ENCODE measurements at regions not wholly inside any gene's neighbourhood (a gene's known extent, or its start where the extent isn't known, plus 50 kb on each side); places are given as distances from the start of the nearest gene placed in this dataset.

DNA sequence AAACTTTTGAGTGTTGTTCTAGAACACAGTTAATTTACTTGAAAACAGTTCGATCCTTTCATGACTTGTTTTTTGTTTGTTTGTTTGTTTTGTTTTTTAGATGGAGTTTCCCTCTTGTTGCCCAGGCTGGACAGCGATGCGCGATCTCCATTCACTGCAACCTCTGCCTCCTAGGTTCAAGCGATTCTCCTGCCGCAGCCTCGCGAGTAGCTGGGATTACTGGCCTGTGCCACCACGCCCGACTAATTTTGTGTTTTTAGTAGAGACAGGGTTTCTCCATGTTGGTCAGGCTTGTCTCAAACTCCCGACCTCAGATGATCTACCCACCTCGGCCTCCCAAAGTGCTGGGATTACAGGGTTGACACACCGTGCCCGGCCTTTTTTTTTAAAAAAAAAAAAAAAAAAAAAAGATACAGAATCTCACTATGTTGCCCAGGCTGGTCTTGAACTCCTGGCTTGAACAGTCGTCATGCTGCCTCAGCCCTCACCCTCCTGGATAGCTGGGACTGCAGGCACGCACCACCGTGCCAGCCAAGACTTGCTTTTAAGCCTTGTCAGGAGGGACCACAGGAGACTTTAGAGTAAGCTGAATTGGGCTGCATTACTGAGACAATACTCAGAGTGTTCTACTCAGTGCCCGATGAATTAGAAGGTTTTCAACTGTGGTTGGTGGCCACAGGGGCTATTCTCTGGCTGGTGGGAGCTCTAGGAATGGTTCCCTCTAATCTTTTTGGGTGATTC, 76.7 kb upstream of the SLC22A16 start:
- TF ChIP-seq, protein P1, sequence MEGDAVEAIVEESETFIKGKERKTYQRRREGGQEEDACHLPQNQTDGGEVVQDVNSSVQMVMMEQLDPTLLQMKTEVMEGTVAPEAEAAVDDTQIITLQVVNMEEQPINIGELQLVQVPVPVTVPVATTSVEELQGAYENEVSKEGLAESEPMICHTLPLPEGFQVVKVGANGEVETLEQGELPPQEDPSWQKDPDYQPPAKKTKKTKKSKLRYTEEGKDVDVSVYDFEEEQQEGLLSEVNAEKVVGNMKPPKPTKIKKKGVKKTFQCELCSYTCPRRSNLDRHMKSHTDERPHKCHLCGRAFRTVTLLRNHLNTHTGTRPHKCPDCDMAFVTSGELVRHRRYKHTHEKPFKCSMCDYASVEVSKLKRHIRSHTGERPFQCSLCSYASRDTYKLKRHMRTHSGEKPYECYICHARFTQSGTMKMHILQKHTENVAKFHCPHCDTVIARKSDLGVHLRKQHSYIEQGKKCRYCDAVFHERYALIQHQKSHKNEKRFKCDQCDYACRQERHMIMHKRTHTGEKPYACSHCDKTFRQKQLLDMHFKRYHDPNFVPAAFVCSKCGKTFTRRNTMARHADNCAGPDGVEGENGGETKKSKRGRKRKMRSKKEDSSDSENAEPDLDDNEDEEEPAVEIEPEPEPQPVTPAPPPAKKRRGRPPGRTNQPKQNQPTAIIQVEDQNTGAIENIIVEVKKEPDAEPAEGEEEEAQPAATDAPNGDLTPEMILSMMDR (IDR thresholded peaks at IDR 0.05), result no peak
- ATAC-seq (ENCODE audit: insufficient number of reproducible peaks, low FRiP score, low read depth) (no peak), DNase-seq (ENCODE audit: low spot score) (no peak)
- no peaks in the 10 kb centered on the region for H3K27me3 ChIP-seq (replicated peaks; ENCODE audit: insufficient read depth)
- H3K4me3 ChIP-seq, result no peak overlapping the region
- H3K27ac ChIP-seq, result no peak overlapping the region
- no peaks in the 10 kb centered on the region for H3K4me1 ChIP-seq (ENCODE audit: control insufficient read depth in 1 of 2, low read depth in 2 of 2)
- no peaks in the 10 kb centered on the region for H3K36me3 ChIP-seq
- H3K9me3 ChIP-seq, result no peaks in the 10 kb centered on the region

DNA sequence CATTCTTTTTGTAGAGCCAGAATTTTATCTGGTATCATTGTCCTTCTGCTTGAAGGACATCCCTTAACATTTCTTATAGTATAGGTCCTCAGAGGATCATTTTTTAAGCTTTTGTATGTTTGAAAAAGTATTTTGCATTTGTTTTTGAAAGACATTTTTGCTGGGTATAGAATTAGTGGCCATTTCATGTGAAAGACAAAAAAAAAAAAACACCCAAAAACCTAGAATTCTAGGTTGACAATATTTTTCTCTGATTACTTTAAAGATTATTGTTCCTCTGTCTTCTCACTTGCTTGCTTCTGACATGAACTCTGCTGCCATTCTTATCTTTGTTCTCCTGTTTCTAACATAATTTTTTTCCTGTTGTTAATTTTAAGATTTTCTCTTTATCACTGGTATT, 75.7 kb upstream of the SLC22A16 start:
- TF ChIP-seq, protein P1 (IDR thresholded peaks at IDR 0.05), result no peak
- DNase-seq (ENCODE audit: low spot score) (no peak), ATAC-seq (ENCODE audit: insufficient number of reproducible peaks, low FRiP score, low read depth) (no peak)

DNA sequence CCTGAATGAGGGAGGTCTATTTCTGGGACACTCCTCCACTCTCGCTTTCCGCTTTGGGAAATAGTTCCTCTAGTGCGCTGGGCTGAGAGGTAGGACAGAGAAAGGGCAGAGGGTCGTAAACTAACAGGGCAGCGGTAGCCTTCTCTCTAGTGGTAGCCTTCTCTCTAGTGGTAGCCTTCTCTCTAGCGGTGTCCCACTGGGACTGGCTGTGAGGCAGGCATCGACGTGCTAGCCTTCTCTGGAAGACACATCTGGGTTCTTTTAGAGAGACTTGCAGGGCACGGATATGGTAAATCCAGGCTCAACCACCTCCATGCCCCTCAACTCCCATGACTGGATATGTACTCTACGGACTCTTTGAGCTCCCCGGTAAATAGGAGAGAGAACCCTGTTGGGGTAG, 74.7 kb upstream of the SLC22A16 start:
- DNase-seq (ENCODE audit: low spot score) (no peak), ATAC-seq (ENCODE audit: insufficient number of reproducible peaks, low FRiP score, low read depth) (no peak)
- no peaks in the 10 kb centered on the region for H3K36me3 ChIP-seq
- H3K4me1 ChIP-seq (ENCODE audit: control insufficient read depth in 1 of 2, low read depth in 2 of 2), result no peaks in the 10 kb centered on the region
- TF ChIP-seq, protein P1 (IDR thresholded peaks at IDR 0.05), result no peak
- H3K9me3 ChIP-seq, result no peaks in the 10 kb centered on the region
- H3K27me3 ChIP-seq (replicated peaks; ENCODE audit: insufficient read depth), result no peaks in the 10 kb centered on the region
- no peak overlapping the region for H3K4me3 ChIP-seq
- H3K27ac ChIP-seq, result no peak overlapping the region

More for the DNA sequence above, 75.7 kb upstream of the SLC22A16 start:
- Histone ChIP-seq H3K9me3 (no peaks in the 10 kb centered on the region), H3K36me3 (no peaks in the 10 kb centered on the region), H3K27ac (no peak overlapping the region), H3K27me3 (replicated peaks; ENCODE audit: insufficient read depth) (no peaks in the 10 kb centered on the region), H3K4me1 (ENCODE audit: control insufficient read depth in 1 of 2, low read depth in 2 of 2) (no peaks in the 10 kb centered on the region), H3K4me3 (no peak overlapping the region)

DNA sequence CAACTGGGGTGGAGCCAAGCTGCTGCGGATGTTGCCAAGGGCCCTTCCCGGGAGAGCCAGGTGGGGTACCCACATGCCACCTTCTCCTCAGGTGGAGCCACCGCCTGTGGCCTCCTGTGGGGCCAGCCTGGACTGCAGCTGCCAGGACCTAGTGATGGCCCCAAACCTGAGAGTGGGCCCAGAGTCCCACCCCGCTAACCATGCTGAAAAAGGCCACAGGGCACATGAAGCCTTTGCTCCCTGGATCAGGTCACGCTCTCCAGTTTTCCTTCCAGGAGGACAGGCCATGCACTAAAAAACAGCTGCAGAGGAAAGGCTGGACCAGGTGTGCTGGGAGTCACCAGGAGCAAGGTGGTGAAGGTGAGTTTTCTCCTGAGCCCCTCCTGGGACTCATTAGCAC, 73.9 kb upstream of the SLC22A16 start:
- ATAC-seq (ENCODE audit: insufficient number of reproducible peaks, low FRiP score, low read depth) (no peak), DNase-seq (ENCODE audit: low spot score) (no peak)
- Histone ChIP-seq H3K9me3 (no peaks in the 10 kb centered on the region), H3K36me3 (no peaks in the 10 kb centered on the region), H3K27me3 (replicated peaks; ENCODE audit: insufficient read depth) (no peaks in the 10 kb centered on the region), H3K4me3 (no peak overlapping the region), H3K27ac (no peak overlapping the region), H3K4me1 (ENCODE audit: control insufficient read depth in 1 of 2, low read depth in 2 of 2) (no peaks in the 10 kb centered on the region)
- TF ChIP-seq, protein P1 (IDR thresholded peaks at IDR 0.05), result no peak

DNA sequence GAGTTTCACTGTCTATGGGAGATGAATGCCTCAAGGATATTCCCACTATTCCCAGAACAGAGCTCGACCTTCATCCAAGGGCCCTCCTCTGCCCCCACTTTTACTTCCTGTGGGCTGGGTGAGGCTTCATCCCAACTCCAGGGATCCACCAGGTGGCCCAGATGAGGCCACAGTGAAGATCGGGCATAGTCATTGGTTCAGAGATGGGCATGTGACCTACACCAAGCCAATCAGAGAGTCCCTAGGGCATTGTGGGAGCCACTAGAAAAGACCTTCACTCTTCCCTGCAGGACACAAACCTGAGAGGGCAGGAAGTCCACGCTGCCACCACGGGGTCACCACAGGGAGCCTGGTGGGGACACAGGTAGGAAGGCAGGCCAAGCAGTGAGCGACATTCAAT, 72.9 kb upstream of the SLC22A16 start:
- TF ChIP-seq, protein P1 (IDR thresholded peaks at IDR 0.05), result no peak
- no peak for ATAC-seq (ENCODE audit: insufficient number of reproducible peaks, low FRiP score, low read depth)
- DNase-seq (ENCODE audit: low spot score), result no peak
- Histone ChIP-seq H3K27me3 (replicated peaks; ENCODE audit: insufficient read depth) (no peaks in the 10 kb centered on the region), H3K4me1 (ENCODE audit: control insufficient read depth in 1 of 2, low read depth in 2 of 2) (no peaks in the 10 kb centered on the region), H3K27ac (no peak overlapping the region), H3K4me3 (no peak overlapping the region), H3K9me3 (no peaks in the 10 kb centered on the region), H3K36me3 (no peaks in the 10 kb centered on the region)
